Colon (tissue), 2 donors: ENCODE measurements at regions not wholly inside any gene's neighbourhood (a gene's known extent, or its start where the extent isn't known, plus 50 kb on each side); places are given as distances from the start of the nearest gene placed in this dataset.

Experiments
- FAIRE-seq: peaks from 2 replicates; lab custom pipeline; 2012; peaks lifted over from hg19 to GRCh38; lab: Jason Lieb, UNC
- donor health status: control.
- donor health status: control.

DNA sequence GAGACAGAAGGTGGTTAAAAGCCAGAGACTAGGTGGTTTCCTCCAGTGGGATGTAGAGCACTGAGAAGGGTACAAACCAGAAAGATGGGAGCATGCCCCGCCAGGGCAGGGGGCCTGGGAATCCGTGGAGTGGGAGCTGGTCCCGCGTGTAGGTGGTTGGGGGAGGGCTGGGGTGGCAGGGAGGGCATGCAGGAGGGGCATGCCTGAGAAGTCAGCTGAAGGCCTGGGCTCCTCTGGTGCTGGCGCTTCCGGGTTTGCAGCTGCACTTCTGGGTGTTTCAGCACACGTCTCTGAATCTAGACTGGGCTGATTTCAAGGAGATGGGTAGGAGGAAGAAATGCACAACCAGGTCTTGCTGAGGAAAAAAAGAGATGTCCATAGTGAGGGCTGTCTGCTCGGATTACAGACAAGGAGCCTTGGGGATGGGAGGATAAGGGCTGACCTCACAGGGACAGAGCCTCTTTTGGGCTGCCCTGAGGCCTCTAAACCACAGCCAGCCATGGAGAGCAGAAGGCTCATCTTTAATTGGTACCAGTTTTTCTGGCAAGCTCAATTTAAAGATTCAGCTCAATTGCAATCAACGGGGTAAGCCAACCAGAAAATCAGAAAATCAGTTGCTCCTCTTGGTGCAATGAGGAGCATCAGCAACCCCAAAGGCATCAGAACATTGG lies 151.9 kb downstream of the FAM43A start:
- no peak for FAIRE-seq

DNA sequence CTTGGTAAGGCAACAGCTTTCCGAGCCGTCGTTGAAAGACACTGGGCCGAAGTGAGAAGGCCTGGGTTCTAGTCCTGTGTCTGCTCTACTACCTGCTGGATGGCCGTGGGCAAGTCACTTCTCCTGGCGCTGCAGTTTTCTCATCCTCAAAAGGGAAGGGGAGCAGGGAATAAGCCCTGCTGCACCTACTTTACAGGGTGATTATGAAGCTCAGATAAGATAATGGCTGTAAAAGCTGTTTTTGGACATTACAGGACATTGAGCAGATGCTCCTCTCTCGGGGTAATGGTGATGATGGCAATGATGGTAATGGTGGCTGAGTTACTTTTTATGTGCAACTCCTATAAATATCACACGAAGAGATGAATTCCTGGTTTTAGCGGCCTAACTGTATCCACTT lies 152.6 kb downstream of the FAM43A start:
- FAIRE-seq = no peak

- no peak for FAIRE-seq
These were observed 155.2 kb downstream of the FAM43A start for GRCh38 chr3:194840661-194841514.

DNA sequence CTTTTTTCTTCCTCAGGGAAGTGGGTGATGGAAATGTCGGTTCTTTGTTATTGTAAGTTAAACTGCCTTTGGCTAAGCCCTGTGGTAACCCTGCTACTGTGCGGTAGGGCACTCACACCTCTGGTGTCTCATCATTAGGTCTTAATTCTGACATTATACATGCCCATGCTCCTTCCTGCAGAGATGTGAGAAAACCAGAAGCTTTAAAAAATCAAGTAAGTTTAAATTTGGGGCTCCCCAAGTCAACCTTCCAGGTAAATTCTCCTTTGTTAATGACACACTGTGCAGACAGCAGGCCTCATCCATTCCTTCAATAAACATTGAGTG lies 155.8 kb downstream of the FAM43A start:
- FAIRE-seq = no peak

GRCh38 chr3:194843556-194843955 lies 157.9 kb downstream of the FAM43A start:
- FAIRE-seq = no peak

GRCh38 chr3:194844046-194844445 lies 158.4 kb downstream of the FAM43A start:
- FAIRE-seq = no peak

DNA sequence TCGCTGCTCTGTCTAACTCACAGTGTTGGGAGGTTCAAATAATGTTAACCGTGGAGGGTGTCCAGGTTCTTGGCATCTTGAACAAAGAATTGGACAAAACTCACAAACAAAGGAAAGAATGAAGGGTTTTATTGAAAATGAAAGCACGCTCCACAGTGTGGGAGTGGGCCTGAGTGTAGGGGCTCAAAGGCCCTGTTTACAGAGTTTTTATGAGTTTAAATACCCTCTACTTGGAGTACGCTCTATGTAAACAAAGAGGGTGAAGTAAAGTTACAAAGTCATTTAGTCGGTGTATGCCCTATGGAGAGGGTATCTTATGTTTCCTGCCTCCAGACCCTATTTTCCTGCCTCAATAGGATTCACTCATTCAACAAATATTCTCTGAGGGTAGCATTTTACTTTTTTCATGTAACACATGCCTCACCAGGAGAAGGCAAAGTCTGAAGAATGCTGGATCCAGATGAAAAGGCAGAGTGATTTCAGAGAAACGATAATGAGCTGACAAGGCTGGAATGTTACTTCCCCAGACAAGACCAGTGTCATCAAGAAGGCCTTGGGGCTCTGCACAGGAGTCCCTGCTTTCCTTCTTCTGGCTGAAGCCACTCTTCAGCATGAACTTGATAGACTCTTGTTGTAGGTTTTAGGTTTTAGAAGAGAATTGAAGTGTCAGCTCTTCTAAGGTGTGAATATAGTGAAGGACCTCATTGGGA lies 163.6 kb downstream of the FAM43A start:
- no peak for FAIRE-seq

- FAIRE-seq = no peak
These were observed 165.6 kb downstream of the FAM43A start for GRCh38 chr3:194851254-194851653.

GRCh38 chr3:194851941-194852340 lies 166.3 kb downstream of the FAM43A start:
- no peak for FAIRE-seq

DNA sequence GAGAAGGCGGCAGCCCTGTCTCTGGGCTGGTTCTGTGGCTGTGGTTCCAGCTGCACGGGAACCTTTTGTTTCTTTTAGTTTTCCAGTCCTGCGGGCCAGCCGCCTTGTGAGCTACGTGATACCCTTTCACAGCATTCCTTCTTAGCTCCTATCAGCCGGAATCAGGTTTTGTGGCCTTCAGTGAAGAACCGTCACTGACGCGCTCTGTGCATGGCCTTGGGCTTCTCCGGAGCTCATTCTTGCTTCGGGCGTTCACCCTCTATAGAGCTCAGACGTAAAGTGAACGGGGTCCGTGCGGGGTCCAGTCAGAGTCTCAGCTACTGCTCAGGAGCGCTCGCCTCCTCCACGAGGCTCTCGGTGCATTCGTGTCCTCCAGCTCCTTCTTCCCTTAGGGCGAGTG lies 166.7 kb downstream of the FAM43A start:
- FAIRE-seq = no peak

DNA sequence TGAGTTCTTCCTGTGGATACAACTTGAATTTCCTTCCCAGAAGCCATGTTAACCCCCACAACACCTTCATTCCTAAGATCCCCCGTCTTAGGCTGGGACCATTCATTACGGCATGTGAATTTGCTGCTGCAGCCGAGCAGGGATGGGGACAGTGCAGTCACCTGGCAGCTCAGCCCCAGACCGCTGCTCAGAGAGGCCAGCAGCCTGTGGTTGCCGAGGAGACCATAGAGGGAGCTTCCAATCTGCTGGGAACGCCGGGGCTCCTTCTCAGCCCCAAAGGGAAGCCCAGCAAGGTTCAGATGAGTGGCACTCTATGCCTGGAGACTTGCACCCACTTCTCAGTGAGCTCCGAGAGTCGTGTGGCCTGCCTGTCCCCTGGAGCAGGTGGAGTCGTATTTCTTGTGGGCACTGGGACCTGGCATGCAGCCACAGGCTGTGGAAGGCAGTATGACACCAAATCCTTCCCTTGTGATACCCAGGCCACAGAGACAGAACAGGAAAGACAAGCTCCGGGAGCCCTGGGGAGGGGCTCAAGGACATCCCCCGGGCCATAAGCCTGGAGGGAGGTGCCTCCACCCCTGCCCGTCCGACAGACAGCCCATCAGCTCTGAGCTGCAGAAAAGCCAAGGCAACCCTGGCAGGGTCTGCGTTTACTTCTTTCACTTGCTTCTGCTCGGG lies 167.3 kb downstream of the FAM43A start:
- no peak for FAIRE-seq

DNA sequence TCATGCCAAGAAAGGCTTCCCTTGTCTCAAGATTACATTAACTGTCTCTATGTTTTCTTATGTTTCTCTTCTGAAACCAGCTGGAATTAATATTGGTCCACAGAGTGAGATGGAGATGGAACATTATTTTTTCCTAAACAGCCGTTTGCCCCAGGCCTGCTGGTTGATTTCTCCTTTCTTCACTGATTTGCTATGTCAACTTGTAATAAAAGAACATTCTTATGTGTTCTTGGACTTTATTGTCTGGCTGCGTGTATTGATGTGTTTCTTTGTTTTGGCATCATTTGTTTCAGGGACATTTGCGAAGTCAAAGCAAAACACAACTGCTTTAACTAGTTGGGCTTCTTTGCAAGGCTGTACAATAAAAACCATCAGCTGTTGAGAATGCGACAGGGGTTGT lies 168.5 kb downstream of the FAM43A start:
- FAIRE-seq = no peak

DNA sequence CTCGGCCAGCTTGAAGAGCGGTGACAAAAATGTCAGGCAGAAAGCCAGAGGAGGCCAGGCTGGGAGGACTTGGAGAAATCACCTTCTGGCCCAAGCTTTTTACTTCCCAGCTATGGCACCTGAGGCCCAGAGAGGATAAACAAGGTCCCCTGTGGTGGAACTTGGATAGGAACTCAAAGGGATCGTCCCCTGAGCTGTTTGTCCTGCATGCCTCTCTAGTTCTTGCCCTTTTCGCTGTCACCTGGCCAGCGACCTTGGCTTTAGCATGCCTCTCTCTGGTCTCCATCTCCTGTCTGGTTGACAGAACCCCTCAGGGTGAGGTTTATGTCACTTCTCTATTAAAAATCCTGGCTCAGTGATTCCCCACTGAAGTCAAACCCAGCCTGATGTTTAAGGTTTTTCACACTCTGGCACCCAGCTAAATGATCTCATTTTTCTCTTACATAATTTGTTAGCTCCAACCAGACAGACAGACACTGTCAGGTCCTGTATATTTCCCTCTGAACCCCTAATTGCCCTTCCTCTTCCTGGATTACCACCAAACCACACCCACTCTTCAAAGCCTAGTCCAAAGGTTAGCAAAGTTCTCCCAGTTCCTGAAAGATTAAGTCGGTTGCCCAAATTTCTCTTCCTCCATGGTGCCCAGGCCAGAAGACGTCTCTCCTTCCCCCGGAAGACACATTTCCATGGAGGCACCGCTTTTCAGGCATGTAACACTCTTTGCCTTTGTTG lies 169.1 kb downstream of the FAM43A start:
- no peak for FAIRE-seq

DNA sequence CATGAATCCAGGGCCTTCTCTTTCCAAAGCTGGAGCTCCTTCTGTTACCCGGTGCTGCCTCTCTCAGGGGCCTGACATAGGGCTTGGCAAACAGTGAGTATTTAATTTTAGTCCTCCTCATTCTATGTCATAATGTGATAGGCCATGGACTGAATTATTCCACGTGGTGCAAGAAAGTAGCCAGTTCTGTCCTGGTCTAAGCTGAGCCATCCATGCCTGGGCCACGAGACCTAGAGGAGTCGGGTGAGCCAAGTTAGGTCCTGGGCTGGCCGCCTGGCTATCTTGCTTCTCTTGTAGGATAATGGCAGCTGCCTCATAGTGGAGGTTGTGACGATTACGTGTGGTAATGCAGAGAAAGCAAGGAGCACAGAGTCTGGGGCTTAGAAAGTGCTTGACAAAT lies 170.6 kb downstream of the FAM43A start:
- no peak for FAIRE-seq

- no peak for FAIRE-seq
These were observed 171.9 kb downstream of the FAM43A start for GRCh38 chr3:194857469-194858113.

- no peak for FAIRE-seq
These were observed 172.7 kb downstream of the FAM43A start for GRCh38 chr3:194858382-194858781.

DNA sequence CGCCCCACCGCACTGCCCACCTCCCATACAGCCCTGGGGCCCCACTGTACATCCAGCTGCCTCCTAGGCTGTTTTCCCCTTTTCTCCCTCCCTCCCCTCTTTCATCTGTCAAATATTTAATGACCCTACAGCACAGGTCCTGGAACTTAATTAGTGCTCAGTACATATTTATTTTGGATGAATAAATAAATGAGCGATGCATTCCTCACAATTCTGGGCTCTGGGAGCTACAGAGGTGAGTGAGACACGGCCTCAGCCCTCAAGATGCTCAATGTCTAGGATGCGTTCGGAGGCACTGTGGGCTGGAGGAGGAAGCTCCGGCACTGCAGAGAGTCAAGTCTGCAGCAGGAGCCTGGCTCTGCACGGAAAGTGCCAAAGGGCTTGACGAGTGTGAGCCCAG lies 175.0 kb downstream of the FAM43A start:
- FAIRE-seq = no peak

DNA sequence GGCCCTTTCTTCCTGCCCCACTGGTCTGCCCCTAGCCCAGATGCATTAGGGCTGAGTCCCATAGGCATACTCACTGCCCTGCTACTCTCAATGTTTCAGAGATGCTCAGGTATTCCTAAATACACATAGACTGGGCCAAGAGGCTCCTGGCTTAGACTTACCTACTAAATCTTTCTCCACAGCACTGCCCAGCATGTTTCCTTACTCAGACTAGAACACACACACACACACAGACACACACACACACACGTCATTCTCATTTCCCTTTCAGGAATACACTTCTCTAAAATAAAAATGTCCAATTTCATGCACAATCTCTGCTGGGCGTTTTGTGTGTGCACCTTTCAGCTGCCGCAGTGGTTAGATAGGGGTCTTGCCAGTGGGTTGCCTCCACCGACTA lies 175.7 kb downstream of the FAM43A start:
- no peak for FAIRE-seq

GRCh38 chr3:194865061-194865460 lies 179.4 kb downstream of the FAM43A start:
- no peak for FAIRE-seq

DNA sequence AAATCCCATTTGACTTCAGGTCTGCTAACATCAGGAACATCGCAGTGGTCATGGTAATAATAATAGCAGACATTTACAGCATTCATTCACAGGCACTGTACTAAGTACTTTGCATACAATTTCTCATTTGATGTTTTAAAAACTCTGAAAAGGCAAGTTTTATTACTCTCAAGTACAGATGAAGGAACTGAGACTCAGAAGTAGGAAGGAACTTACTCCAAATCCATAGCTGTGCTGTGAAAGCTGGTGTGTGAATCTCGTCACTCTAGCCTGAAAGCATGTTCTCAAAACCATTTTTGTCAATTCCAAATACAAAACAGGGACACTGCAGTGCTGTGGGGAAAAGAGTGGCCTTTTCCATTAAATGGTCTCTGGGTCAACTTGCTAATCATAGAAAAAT lies 179.9 kb downstream of the FAM43A start:
- FAIRE-seq = no peak

- no peak for FAIRE-seq
These were observed 180.6 kb downstream of the FAM43A start for GRCh38 chr3:194866236-194866635.
